ENCODE measurements at regions not wholly inside any gene's neighbourhood (a gene's known extent, or its start where the extent isn't known, plus 50 kb on each side); places are given as distances from the start of the nearest gene placed in this dataset.

GRCh38 chr18:38971881-38972280, 1406.3 kb upstream of the CELF4 start:
- TF ChIP-seq CTCF (IDR thresholded peaks at IDR 0.05; ENCODE audit: low read length) (no peak), EZH2 (IDR thresholded peaks at IDR 0.05; ENCODE audit: borderline replicate concordance, low read length) (no peak)
